ENCODE measurements at regions not wholly inside any gene's neighbourhood (a gene's known extent, or its start where the extent isn't known, plus 50 kb on each side); places are given as distances from the start of the nearest gene placed in this dataset.

GRCh38 chr2:187920511-187920910 lies 366.3 kb upstream of the TFPI start:
- ChIA-PET CTCF (no interaction called here), POLR2A (no interaction called here)

DNA sequence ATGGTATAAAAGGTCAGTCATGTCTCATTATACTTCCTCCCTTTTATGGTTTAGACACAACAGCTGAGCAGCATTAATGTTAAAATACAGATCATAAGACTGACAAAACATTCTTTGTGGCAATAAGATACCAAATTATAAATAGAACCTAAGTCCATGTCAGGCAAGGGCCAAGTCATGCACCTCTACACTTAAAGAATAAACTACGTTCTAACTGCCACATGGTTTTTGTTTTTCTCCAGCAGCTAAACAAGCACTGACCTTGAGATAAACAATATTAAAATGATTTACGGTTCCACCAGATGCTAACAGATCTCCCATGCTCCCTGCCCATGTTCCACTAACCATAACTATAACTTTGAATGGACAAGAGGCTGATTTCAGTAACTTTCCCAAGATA lies 368.6 kb upstream of the TFPI start:
- POLR2A ChIA-PET, result no interaction called here
- CTCF ChIA-PET, result no interaction called here

DNA sequence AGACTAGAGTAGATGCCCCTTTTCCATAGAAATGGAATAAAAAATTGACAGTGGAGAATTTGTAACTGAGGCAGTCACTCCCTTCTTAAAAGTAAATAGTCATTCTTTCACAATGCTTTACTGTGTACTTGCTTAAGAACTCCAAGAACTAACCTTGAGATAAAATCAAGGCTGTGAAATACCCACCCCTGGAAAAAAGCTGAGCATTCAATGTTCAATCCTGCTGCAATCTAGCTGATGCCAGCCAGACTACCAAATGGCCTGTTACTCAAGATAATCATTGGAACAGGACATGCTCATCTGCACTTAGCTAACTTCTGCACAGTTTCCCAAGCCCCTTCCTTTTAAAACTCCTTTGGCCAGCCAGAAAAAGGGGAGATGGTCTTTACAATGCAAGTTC lies 367.4 kb upstream of the GULP1 start:
- CTCF ChIA-PET, result no interaction called here
- POLR2A ChIA-PET, result no interaction called here

- POLR2A ChIA-PET, result no interaction called here
- CTCF ChIA-PET, result no interaction called here
Observed at GRCh38 chr2:187934236-187934635, 357.4 kb upstream of the GULP1 start.

GRCh38 chr2:187934692-187935091 lies 357.0 kb upstream of the GULP1 start:
- POLR2A ChIA-PET, result no interaction called here
- CTCF ChIA-PET, result no interaction called here

DNA sequence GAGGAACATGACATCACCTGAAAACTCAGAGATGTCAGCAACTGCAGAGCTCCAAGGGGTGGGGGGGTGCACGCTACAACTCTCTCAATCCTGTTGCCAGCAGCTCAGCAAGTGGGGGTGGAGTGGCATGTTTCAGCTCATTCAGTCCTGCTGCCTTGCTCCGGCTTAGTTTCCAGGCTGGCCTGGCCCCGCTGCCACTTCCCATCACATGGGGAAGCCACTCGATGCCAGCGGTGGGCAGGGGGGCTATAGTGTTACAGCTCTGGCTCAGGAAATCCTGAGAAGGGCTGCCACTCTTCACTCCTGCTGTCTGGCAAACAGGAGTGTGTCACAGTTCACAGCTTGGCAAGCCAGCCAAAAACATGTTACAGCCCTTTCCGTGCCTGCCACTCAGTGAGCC lies 356.5 kb upstream of the GULP1 start:
- POLR2A ChIA-PET, result no interaction called here
- CTCF ChIA-PET, result no interaction called here

DNA sequence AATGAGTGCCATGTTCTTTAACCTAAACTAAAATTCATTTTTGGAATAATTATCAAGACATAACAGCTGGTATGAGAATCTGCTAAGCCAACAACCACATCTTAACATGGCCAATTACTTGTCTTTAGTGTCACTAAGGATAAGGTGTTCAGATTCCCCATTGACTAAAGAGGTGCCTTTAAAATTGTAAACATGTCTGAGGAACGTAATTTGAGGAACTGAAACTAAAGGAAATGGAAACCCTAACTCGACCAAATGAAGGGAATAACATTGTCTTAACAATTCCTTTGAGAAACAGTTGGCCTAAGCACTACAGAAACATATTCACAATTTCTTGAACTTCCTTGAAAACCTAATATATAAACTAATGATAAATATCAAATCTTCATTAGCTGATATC lies 355.4 kb upstream of the GULP1 start:
- ChIA-PET CTCF (no interaction called here), POLR2A (no interaction called here)

- POLR2A ChIA-PET, result no interaction called here
- CTCF ChIA-PET, result no interaction called here
Observed at GRCh38 chr2:187939180-187939579, 352.5 kb upstream of the GULP1 start.

DNA sequence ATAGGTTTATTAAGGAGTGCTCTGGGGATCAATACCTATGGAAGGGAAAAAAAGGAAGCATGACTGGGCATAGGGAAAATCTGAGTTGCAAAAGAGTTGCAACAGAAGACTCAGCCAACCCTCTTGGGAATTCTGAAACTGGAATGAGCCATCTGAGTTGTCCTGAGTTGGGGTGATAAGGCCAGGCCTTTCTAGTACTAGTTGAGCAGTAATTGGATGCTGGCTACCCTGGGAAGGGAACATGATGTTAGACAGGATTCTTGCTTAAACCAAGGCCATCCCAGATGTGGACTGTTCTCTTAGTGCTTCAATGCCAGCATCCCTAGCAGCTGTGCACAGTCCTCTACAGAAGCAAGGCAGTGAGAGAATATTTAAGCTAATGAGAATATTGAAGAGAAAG lies 348.8 kb upstream of the GULP1 start:
- ChIA-PET POLR2A (no interaction called here), CTCF (no interaction called here)

- ChIA-PET CTCF (no interaction called here), POLR2A (no interaction called here)
Observed at GRCh38 chr2:187943772-187944369, 347.8 kb upstream of the GULP1 start.

DNA sequence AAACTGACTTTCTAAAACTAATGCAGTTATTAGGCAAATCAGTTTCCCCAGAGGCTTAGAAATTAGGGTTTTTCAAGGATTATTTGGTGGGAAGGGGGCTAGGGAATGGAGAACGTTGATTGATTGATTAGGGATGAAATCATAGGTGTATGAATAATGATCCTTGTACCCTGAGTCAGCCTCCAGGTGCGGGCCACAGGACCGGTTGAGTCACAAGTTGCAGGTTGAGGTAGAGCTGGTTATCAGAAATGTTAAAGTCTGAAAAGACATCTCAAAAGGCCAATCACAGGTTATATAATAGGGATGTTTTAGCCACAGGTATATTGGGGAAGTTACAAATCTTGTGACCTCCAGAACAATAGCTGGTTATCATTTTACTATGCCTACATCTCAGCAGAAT lies 341.8 kb upstream of the GULP1 start:
- POLR2A ChIA-PET, result no interaction called here
- CTCF ChIA-PET, result no interaction called here

DNA sequence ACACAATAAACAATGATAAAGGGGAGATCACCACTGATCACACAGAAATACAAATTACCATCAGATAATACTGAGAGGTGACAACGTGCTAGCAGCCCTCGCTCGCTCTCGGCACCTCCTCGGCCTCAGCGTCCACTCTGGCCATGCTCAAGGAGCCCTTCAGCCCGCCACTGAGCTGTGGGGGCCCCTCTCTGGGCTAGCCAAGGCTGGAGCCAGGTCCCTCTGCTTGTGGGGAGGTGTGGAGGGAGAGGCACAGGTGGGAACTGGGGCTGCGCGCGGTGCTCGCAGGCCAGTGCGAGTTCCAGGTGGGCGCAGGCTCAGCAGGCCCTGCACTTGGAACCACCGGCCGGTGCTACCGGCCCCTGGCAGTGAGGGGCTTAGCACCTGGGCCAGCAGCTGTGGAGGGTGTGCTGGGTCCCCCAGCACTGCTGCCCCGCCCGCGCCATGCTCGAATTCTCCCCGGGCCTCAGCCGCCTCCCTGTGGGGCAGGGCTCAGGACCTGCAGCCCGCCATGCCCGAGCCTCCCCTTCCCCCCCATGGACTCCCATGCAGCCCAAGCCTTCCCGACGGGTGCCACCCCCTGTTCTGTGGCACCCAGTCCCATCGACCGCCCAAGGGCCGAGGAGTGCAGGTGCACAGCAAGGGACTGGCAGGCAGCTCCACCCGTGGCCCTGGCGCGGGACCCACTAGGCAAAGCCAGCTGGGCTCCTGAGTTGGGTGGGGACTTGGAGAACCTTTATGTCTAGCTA lies 340.0 kb upstream of the GULP1 start:
- ChIA-PET CTCF (no interaction called here), POLR2A (no interaction called here)

GRCh38 chr2:187956906-187957534 lies 334.7 kb upstream of the GULP1 start:
- POLR2A ChIA-PET, result no interaction called here
- CTCF ChIA-PET, result no interaction called here

- POLR2A ChIA-PET, result no interaction called here
- CTCF ChIA-PET, result no interaction called here
Observed at GRCh38 chr2:187959821-187960220, 331.9 kb upstream of the GULP1 start.

DNA sequence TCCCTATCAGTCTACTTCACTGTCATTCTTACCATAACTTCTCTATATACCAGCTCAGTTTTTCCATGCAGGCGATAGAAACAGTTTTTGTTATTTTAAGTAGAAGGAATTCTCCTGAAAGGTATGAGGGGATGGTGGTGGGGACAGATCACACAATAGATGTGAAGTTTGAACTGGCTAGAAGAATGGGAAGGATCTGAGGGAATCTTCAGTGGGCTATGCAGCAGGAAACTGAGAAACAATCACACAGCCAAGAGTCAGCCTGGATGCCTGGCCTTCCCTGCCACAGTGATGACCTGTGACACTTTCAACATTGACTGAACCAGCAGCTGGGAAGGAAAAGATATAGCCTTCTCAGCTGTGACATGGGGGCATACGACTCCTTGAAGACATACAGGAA lies 329.1 kb upstream of the GULP1 start:
- POLR2A ChIA-PET, result no interaction called here
- CTCF ChIA-PET, result no interaction called here

DNA sequence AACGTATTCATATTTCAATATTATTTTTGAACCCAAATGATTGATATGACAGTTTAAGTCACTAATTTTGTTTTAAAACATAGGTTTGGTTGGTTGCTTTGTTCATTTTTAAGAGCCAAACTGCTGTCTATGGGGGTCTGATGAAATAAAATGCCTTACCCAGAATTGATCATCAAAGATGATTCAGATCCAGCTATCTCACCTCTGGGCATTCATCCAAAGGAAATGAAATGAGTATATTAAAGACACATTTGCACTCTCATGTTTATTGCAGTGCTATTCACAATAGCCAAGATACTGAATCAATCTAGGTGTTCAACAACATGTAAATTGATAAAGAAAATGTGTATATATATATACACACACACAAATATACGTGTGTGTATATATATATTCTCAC lies 326.9 kb upstream of the GULP1 start:
- ChIA-PET POLR2A (no interaction called here), CTCF (no interaction called here)

GRCh38 chr2:187966924-187967323 lies 324.8 kb upstream of the GULP1 start:
- ChIA-PET CTCF (interaction anchor here (0.7 kb wide), 1 partner anchor 21 kb away, joined by 3 read pairs; no protein-coding TSS in a partner anchor), POLR2A (no interaction called here)

- ChIA-PET CTCF (no interaction called here), POLR2A (no interaction called here)
Observed at GRCh38 chr2:187971893-187972292, 319.8 kb upstream of the GULP1 start.

DNA sequence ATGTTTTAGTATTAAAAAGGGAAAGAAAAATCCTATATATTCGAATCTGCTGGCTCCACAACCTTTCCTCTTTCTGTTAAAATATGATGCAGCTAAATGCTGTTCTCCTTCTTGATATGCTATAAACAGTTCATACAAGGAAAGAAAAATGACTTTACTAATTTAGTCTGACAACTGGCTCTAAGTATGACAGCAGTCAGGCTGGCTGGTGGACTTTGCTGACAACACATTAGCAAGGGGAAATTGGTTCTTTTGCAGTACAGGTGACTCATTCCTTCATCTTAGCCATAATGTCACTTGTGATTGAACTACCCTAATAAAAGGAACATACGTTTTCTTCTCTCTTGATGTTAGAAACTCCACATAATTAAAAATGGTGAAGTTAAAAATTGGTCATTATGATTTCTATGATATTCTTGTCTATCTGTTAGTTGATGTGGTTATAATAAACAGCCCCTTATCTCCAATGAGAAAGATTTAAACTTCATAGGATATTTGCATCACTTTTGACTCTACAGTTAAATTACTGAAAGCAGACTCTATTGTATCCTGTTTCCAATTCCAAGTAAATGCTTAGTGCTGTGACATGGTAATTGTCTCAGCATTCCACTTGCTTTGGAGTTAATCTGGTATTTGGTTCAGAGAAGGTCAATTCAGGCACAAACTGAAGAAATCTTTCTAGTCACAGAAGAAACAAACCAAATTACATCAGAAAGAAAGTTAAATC lies 315.3 kb upstream of the GULP1 start:
- ChIA-PET POLR2A (no interaction called here), CTCF (no interaction called here)

- POLR2A ChIA-PET, result no interaction called here
Observed at GRCh38 chr2:187976986-187977333, 314.7 kb upstream of the GULP1 start.

DNA sequence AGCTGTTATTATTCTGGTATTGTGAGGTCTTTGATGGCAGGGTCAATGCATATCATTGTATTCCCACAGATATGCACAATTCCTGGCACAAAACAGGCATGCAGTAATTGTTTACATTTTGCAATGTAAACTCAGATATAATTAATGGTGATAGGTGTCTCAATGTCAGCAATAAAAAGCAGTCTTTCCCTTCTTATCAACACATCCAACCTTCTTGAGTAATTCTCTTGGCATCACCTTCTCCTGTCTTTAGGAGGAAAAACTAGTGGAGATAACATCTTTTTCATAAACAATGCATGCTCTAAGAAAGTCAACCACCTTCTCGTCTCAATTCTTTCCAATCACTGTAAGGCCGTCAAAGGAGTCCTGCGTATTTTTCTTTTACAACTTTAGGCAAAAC lies 313.3 kb upstream of the GULP1 start:
- ChIA-PET POLR2A (no interaction called here), CTCF (no interaction called here)

More at GRCh38 chr2:187976986-187977333, 314.7 kb upstream of the GULP1 start:
- CTCF ChIA-PET, result no interaction called here

Data from activated CD8-positive, alpha-beta memory T cell treated with anti-CD3 and anti-CD28 coated beads for 36 hours (primary cell).